Sigmoid colon (tissue), 6 donors: ENCODE measurements at regions not wholly inside any gene's neighbourhood (a gene's known extent, or its start where the extent isn't known, plus 50 kb on each side); places are given as distances from the start of the nearest gene placed in this dataset.
A peak's percentile ranks its signal among the peaks of the same experiment; 100 is the strongest.
"Not testable (repeated sequence)": the region's sequence is repeated elsewhere in the genome, so short reads cannot be mapped to it uniquely, and the experiment has no call there.

Experiments
- DNase-seq: peaks from one replicate; pipeline ENCODE4 v3.0.0-alpha.2; 2019
- H3K27ac ChIP-seq, 4 donors: fragments of 200-600 bp; sonication (generic); one replicate each; pipeline ENCODE4 v1.5.1; 2016 to 2019; ENCODE audit warnings: mild to moderate bottlenecking in 1 of 4
- H3K27me3 ChIP-seq, 3 donors: fragments of 200-600 bp; sonication (generic); one replicate each; pipeline ENCODE4 v1.5.1; 2019; ENCODE audit warnings: mild to moderate bottlenecking in 1 of 3
- H3K36me3 ChIP-seq, 4 donors: fragments of 200-600 bp; sonication (generic); one replicate each; pipeline ENCODE4 v1.5.1; 2016 to 2019
- H3K4me1 ChIP-seq, 4 donors: fragments of 200-600 bp; sonication (generic); one replicate each; pipeline ENCODE4 v1.5.1; 2017 to 2019
- H3K4me3 ChIP-seq, 4 donors: fragments of 200-600 bp; sonication (generic); one replicate each; pipeline ENCODE4 v1.5.1; 2017 to 2019; ENCODE audit warnings: mild to moderate bottlenecking in 2 of 4, moderate library complexity in 1 of 4
- H3K9me3 ChIP-seq, 4 donors: fragments of 200-600 bp in 3 of 4; sonication (generic) in 3 of 4; one replicate each; pipeline versions ENCODE4 v1.5.1 to v1.6.1; 2013 to 2019
- CTCF ChIP-seq, 4 experiments: fragments of 450-650 bp in 3 of 4; fragments of 200-600 bp in 1 of 4; IDR thresholded peaks; one replicate each; pipeline ENCODE4 v1.5.1; 2016 to 2019; ENCODE audit warnings: antibody characterized with exemption in 4 of 4, mild to moderate bottlenecking in 3 of 4, moderate library complexity in 2 of 4
- EP300 ChIP-seq, 4 donors: sonication (generic); formaldehyde crosslinking; IDR thresholded peaks; one replicate each; pipeline ENCODE4 v1.6.1; 2017; ENCODE audit warnings: antibody characterized with exemption in 4 of 4
- POLR2A ChIP-seq, 2 donors: fragments of 450-650 bp; IDR thresholded peaks; one replicate each; pipeline ENCODE4 v1.6.1; 2016; ENCODE audit warnings: antibody characterized with exemption in 2 of 2, mild to moderate bottlenecking in 2 of 2, moderate library complexity in 2 of 2
- POLR2AphosphoS5 ChIP-seq, 4 donors: sonication (generic); formaldehyde crosslinking; IDR thresholded peaks; one replicate each; pipeline ENCODE4 v1.6.1; 2017; ENCODE audit warnings: antibody characterized with exemption in 4 of 4
- WGBS, 2 donors: extraction: QIAGEN DNeasy Blood & Tissue Kit; methylation state at CpG; one replicate each; pipeline ENCODE4 v1.1.7; 2013; 5-methylcytosine and 5-hydroxymethylcytosine counted together
- intact Hi-C: fragments of 100-400 bp; cut with DNase I; formaldehyde crosslinking; loops from one replicate; pipeline ENCODE4 v1.15.1; 2023
- donor health status: healthy with polysubstance abuse.
- donor health status: healthy.

GRCh38 chr14:95774265-95775160 is 60.6 kb upstream of the TCL1A start:
- Histone ChIP-seq H3K4me1 (no peaks in the 10 kb centered on the region), H3K27me3 (no peaks in the 10 kb centered on the region), H3K27ac (no peak overlapping the region), H3K36me3 (no peaks in the 10 kb centered on the region), H3K4me3 (no peak overlapping the region), H3K9me3 (no peaks in the 10 kb centered on the region)
- TF ChIP-seq POLR2AphosphoS5 (IDR thresholded peaks at IDR 0.05) = no peak
- peak in 3 of 4 experiments; percentile 61 to 81 (median 74) for TF ChIP-seq CTCF (IDR thresholded peaks at IDR 0.05)
- no peak for TF ChIP-seq POLR2A (IDR thresholded peaks at IDR 0.05)
- TF ChIP-seq EP300 (IDR thresholded peaks at IDR 0.05) = no peak
- intact Hi-C loops = loop anchor here (5.0 kb wide), 1 partner anchor 212 kb away; no protein-coding TSS in a partner anchor
- no peak for DNase-seq
- 56 to 61% methylated on average over 28 of the region's 28 CpGs for WGBS, 2 donors

GRCh38 chr14:95770777-95771176 is 56.9 kb upstream of the TCL1A start:
- no peak for DNase-seq
- Histone ChIP-seq H3K9me3 (no peaks in the 10 kb centered on the region), H3K4me1 (no peaks in the 10 kb centered on the region), H3K27me3 (peaks cover 0 to 9% (median 0%) of the 10 kb centered on the region in 3 donors), H3K4me3 (no peak overlapping the region), H3K36me3 (no peaks in the 10 kb centered on the region), H3K27ac (no peak overlapping the region)
- intact Hi-C loops = loop anchor here (5.0 kb wide), 1 partner anchor 208 kb away; no protein-coding TSS in a partner anchor
- TF ChIP-seq POLR2AphosphoS5 (IDR thresholded peaks at IDR 0.05) (no peak), EP300 (IDR thresholded peaks at IDR 0.05) (no peak), CTCF (IDR thresholded peaks at IDR 0.05) (no peak), POLR2A (IDR thresholded peaks at IDR 0.05) (no peak)
- WGBS, 2 donors = 42 to 53% methylated on average over 3 of the region's 3 CpGs

- intact Hi-C loops = loop anchor here (5.0 kb wide), 1 partner anchor 208 kb away; no protein-coding TSS in a partner anchor
- Histone ChIP-seq H3K27me3 (peaks cover 0 to 9% (median 0%) of the 10 kb centered on the region in 3 donors), H3K4me1 (no peaks in the 10 kb centered on the region), H3K4me3 (no peak overlapping the region), H3K36me3 (no peaks in the 10 kb centered on the region), H3K27ac (no peak overlapping the region), H3K9me3 (no peaks in the 10 kb centered on the region)
- TF ChIP-seq CTCF (IDR thresholded peaks at IDR 0.05) (no peak), POLR2A (IDR thresholded peaks at IDR 0.05) (no peak), EP300 (IDR thresholded peaks at IDR 0.05) (no peak)
- no peak for DNase-seq
- 31 to 46% methylated on average over 4 of the region's 4 CpGs for WGBS, 2 donors
Observed at GRCh38 chr14:95769976-95770375, 56.1 kb upstream of the TCL1A start.

DNA sequence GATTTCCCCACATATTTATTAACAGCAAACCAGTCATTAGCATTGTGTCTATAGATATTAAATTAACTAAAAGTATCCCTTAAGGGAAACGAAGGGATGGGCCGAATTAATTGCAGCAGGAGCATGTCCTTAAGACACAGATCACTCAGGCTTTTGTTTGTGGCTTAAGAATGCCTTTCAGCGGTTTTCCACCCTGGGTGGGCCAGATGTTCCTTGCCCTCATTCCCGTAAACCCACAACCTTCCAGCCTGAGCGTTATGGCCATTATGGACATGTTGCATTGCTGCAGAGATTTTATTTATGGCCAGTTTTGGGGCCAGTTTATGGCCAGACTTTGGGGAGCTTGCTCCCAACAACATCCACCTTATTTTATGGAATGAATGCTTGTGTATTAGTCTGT is 55.5 kb upstream of the TCL1A start:
- 51% methylated on average over 5 of the region's 5 CpGs for WGBS, 2 donors
- H3K27me3 ChIP-seq, H3K27ac ChIP-seq, H3K36me3 ChIP-seq, H3K4me3 ChIP-seq, H3K9me3 ChIP-seq, intact Hi-C loops, H3K4me1 ChIP-seq, DNase-seq: not testable (repeated sequence)

- intact Hi-C loops = no loop called here
- no peak for TF ChIP-seq POLR2A (IDR thresholded peaks at IDR 0.05)
- TF ChIP-seq POLR2AphosphoS5 (IDR thresholded peaks at IDR 0.05) = no peak
- no peak for TF ChIP-seq CTCF (IDR thresholded peaks at IDR 0.05)
- no peak for TF ChIP-seq EP300 (IDR thresholded peaks at IDR 0.05)
- no peak for DNase-seq
- H3K27me3 ChIP-seq = peaks cover 0 to 16% (median 0%) of the 10 kb centered on the region in 3 donors
- no peak overlapping the region for H3K27ac ChIP-seq
- no peak overlapping the region for H3K4me3 ChIP-seq
- 51 to 54% methylated on average over 9 of the region's 9 CpGs for WGBS, 2 donors
- no peaks in the 10 kb centered on the region for H3K36me3 ChIP-seq
- H3K4me1 ChIP-seq = no peaks in the 10 kb centered on the region
- peaks cover 0 to 2% (median 0%) of the 10 kb centered on the region in 4 donors for H3K9me3 ChIP-seq
Observed at GRCh38 chr14:95765051-95765450, 51.1 kb upstream of the TCL1A start.
